ENCODE measurements at regions not wholly inside any gene's neighbourhood (a gene's known extent, or its start where the extent isn't known, plus 50 kb on each side); places are given as distances from the start of the nearest gene placed in this dataset.

DNA sequence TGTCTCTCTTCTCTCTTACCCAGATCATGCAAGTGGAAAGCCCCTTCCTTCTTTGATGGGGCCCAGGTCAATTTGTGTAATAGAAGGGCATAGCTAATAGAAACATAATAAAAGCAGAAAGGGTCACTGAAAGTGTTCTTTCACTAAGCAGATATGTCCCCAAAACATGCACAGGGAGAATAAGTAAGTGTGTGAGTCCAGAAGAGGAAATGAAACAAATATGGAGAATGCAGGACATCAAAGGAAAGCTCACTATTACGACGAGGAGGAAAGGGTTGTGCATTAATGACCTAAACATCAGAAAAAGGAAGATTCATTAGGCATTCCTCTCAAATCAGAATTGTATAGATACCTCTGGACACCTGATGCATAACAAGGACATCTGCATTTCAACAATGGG is 81.4 kb upstream of the SMYD2 start:
- TF ChIP-seq, protein P1, sequence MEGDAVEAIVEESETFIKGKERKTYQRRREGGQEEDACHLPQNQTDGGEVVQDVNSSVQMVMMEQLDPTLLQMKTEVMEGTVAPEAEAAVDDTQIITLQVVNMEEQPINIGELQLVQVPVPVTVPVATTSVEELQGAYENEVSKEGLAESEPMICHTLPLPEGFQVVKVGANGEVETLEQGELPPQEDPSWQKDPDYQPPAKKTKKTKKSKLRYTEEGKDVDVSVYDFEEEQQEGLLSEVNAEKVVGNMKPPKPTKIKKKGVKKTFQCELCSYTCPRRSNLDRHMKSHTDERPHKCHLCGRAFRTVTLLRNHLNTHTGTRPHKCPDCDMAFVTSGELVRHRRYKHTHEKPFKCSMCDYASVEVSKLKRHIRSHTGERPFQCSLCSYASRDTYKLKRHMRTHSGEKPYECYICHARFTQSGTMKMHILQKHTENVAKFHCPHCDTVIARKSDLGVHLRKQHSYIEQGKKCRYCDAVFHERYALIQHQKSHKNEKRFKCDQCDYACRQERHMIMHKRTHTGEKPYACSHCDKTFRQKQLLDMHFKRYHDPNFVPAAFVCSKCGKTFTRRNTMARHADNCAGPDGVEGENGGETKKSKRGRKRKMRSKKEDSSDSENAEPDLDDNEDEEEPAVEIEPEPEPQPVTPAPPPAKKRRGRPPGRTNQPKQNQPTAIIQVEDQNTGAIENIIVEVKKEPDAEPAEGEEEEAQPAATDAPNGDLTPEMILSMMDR (IDR thresholded peaks at IDR 0.05; ENCODE audit: borderline replicate concordance, extremely low read depth, low read length, poor library complexity, severe bottlenecking), result no peak
- TF ChIP-seq EZH2 (IDR thresholded peaks at IDR 0.05; ENCODE audit: borderline replicate concordance, low read depth, low read length, severe bottlenecking), result no peak

Measured in DND-41 (cell line).